ENCODE measurements at regions not wholly inside any gene's neighbourhood (a gene's known extent, or its start where the extent isn't known, plus 50 kb on each side); places are given as distances from the start of the nearest gene placed in this dataset.

- DNase-seq: no peak
These were observed 167.5 kb downstream of the TANC2 start for GRCh38 chr17:63133491-63133890.

GRCh38 chr17:63134867-63135266, 168.8 kb downstream of the TANC2 start:
- DNase-seq: no peak

GRCh38 chr17:63136369-63137012, 170.5 kb downstream of the TANC2 start:
- no peak for DNase-seq

- DNase-seq: no peak
These were observed 171.1 kb downstream of the TANC2 start for GRCh38 chr17:63137163-63137562.

GRCh38 chr17:63138713-63139112, 172.7 kb downstream of the TANC2 start:
- peak; percentile 8 to 62 (median 43) for DNase-seq

GRCh38 chr17:63139356-63139755, 173.3 kb downstream of the TANC2 start:
- DNase-seq: no peak

GRCh38 chr17:63140255-63140654, 174.2 kb downstream of the TANC2 start:
- DNase-seq: peak; percentile 73 to 92 (median 90)

- no peak for DNase-seq
These were observed 176.8 kb downstream of the TANC2 start for GRCh38 chr17:63142836-63143235.

- no peak for DNase-seq
These were observed 184.5 kb downstream of the TANC2 start for GRCh38 chr17:63150490-63150889.

- no peak for DNase-seq
These were observed 185.0 kb downstream of the TANC2 start for GRCh38 chr17:63150994-63151464.

GRCh38 chr17:63151941-63152523, 186.0 kb downstream of the TANC2 start:
- no peak for DNase-seq

GRCh38 chr17:63153488-63153887, 187.5 kb downstream of the TANC2 start:
- DNase-seq: no peak

GRCh38 chr17:63154586-63155244, 188.7 kb downstream of the TANC2 start:
- no peak for DNase-seq

GRCh38 chr17:63156986-63157385, 191.0 kb downstream of the TANC2 start:
- peak; percentile 17 to 51 (median 42) for DNase-seq

GRCh38 chr17:63162406-63163157, 196.5 kb downstream of the TANC2 start:
- DNase-seq: no peak

- no peak for DNase-seq
These were observed 197.1 kb downstream of the TANC2 start for GRCh38 chr17:63163158-63163520.

GRCh38 chr17:63165400-63165799, 199.4 kb downstream of the TANC2 start:
- DNase-seq: peak in 2 of 4 experiments; percentile 23 to 30

- no peak for DNase-seq
These were observed 204.8 kb downstream of the TANC2 start for GRCh38 chr17:63170795-63171194.

GRCh38 chr17:63171428-63172393, 205.7 kb downstream of the TANC2 start:
- DNase-seq: no peak

- DNase-seq: no peak
These were observed 207.4 kb downstream of the TANC2 start for GRCh38 chr17:63173450-63173849.

- no peak for DNase-seq
These were observed 207.9 kb downstream of the TANC2 start for GRCh38 chr17:63173903-63174302.

GRCh38 chr17:63178530-63178929, 212.5 kb downstream of the TANC2 start:
- DNase-seq: no peak

All from suppressor macrophage (primary cell).